ENCODE measurements at regions not wholly inside any gene's neighbourhood (a gene's known extent, or its start where the extent isn't known, plus 50 kb on each side); places are given as distances from the start of the nearest gene placed in this dataset.

GRCh38 chr13:111517641-111518010 lies 197.2 kb downstream of the TEX29 start:
- TF ChIP-seq CTCF (IDR thresholded peaks at IDR 0.05; ENCODE audit: low read depth, low read length) = no peak
- no peak for DNase-seq (ENCODE audit: extremely low read depth, low read depth)

GRCh38 chr13:111518161-111518792 lies 197.8 kb downstream of the TEX29 start:
- no peak for TF ChIP-seq CTCF (IDR thresholded peaks at IDR 0.05; ENCODE audit: low read depth, low read length)
- no peak for DNase-seq (ENCODE audit: extremely low read depth, low read depth)

GRCh38 chr13:111519041-111519440 lies 198.6 kb downstream of the TEX29 start:
- DNase-seq (ENCODE audit: extremely low read depth, low read depth) = no peak
- TF ChIP-seq CTCF (IDR thresholded peaks at IDR 0.05; ENCODE audit: low read depth, low read length) = no peak

- no peak for DNase-seq (ENCODE audit: extremely low read depth, low read depth)
- no peak for TF ChIP-seq CTCF (IDR thresholded peaks at IDR 0.05; ENCODE audit: low read depth, low read length)
Measured at GRCh38 chr13:111519490-111520170, 199.2 kb downstream of the TEX29 start.

GRCh38 chr13:111521030-111521429 lies 200.6 kb downstream of the TEX29 start:
- no peak for DNase-seq (ENCODE audit: extremely low read depth, low read depth)
- TF ChIP-seq CTCF (IDR thresholded peaks at IDR 0.05; ENCODE audit: low read depth, low read length) = no peak

GRCh38 chr13:111521691-111522229 lies 201.3 kb downstream of the TEX29 start:
- no peak for DNase-seq (ENCODE audit: extremely low read depth, low read depth)
- TF ChIP-seq CTCF (IDR thresholded peaks at IDR 0.05; ENCODE audit: low read depth, low read length) = no peak

GRCh38 chr13:111525320-111526118 lies 205.1 kb downstream of the TEX29 start:
- no peak for TF ChIP-seq CTCF (IDR thresholded peaks at IDR 0.05; ENCODE audit: low read depth, low read length)
- DNase-seq (ENCODE audit: extremely low read depth, low read depth) = no peak
